Amniotic stem cell (primary cell): ENCODE measurements at regions not wholly inside any gene's neighbourhood (a gene's known extent, or its start where the extent isn't known, plus 50 kb on each side); places are given as distances from the start of the nearest gene placed in this dataset.

Source experiments
- DNase-seq: peaks from one replicate; lab custom pipeline; 2025; lab: John Stamatoyannopoulos, UW

GRCh38 chr13:77381059-77381458 lies 54.2 kb upstream of the MYCBP2 start:
- DNase-seq = no peak

GRCh38 chr13:77379508-77379907 lies 52.6 kb upstream of the MYCBP2 start:
- DNase-seq = no peak

- no peak for DNase-seq
Observed at GRCh38 chr13:77378662-77379061, 51.8 kb upstream of the MYCBP2 start.

- DNase-seq = no peak
Observed at GRCh38 chr13:77377016-77377415, 50.1 kb upstream of the MYCBP2 start.
